ENCODE measurements at regions not wholly inside any gene's neighbourhood (a gene's known extent, or its start where the extent isn't known, plus 50 kb on each side); places are given as distances from the start of the nearest gene placed in this dataset.

- 75 to 80% methylated on average over 8 of the region's 8 CpGs for WGBS, 2 donors
- TF ChIP-seq CTCF (IDR thresholded peaks at IDR 0.05): no peak
- DNase-seq: no peak
These were observed 341.8 kb downstream of the ZNF326 start for GRCh38 chr1:90336552-90337324.

GRCh38 chr1:90335558-90335957 lies 340.6 kb downstream of the ZNF326 start:
- Histone ChIP-seq H3K27ac (no peak overlapping the region), H3K4me1 (no peaks in the 10 kb centered on the region), H3K27me3 (no peaks in the 10 kb centered on the region), H3K36me3 (no peaks in the 10 kb centered on the region), H3K4me3 (no peak overlapping the region), H3K9me3 (no peaks in the 10 kb centered on the region)
- DNase-seq (no peak), ATAC-seq (no peak), FAIRE-seq (no peak)
- 42 to 47% methylated on average over 3 of the region's 3 CpGs for WGBS, 2 donors
- no peak for TF ChIP-seq CTCF (IDR thresholded peaks at IDR 0.05)
- intact Hi-C loops (cut with DNase I): no loop called here

More at GRCh38 chr1:90336552-90337324, 341.8 kb downstream of the ZNF326 start:
- ATAC-seq (no peak), FAIRE-seq (no peak)
- no peak overlapping the region for H3K27ac ChIP-seq
- H3K4me3 ChIP-seq: no peak overlapping the region
- no peaks in the 10 kb centered on the region for H3K4me1 ChIP-seq
- H3K9me3 ChIP-seq: no peaks in the 10 kb centered on the region
- no peaks in the 10 kb centered on the region for H3K36me3 ChIP-seq
- H3K27me3 ChIP-seq: no peaks in the 10 kb centered on the region
- intact Hi-C loops (cut with DNase I): no loop called here

- no peaks in the 10 kb centered on the region for H3K4me1 ChIP-seq
- no peaks in the 10 kb centered on the region for H3K9me3 ChIP-seq
- no peak for DNase-seq
- H3K36me3 ChIP-seq: no peaks in the 10 kb centered on the region
- no peak overlapping the region for H3K27ac ChIP-seq
- intact Hi-C loops (cut with DNase I): no loop called here
- H3K4me3 ChIP-seq: no peak overlapping the region
- ATAC-seq: no peak
- no peak for TF ChIP-seq CTCF (IDR thresholded peaks at IDR 0.05)
- WGBS, 2 donors: 63 to 72% methylated on average over 5 of the region's 5 CpGs
- no peaks in the 10 kb centered on the region for H3K27me3 ChIP-seq
- FAIRE-seq: no peak
These were observed 339.2 kb downstream of the ZNF326 start for GRCh38 chr1:90334137-90334536.

- no peak for TF ChIP-seq CTCF (IDR thresholded peaks at IDR 0.05)
- H3K4me1 ChIP-seq: no peaks in the 10 kb centered on the region
- H3K27ac ChIP-seq: no peak overlapping the region
- H3K36me3 ChIP-seq: no peaks in the 10 kb centered on the region
- H3K27me3 ChIP-seq: no peaks in the 10 kb centered on the region
- H3K4me3 ChIP-seq: no peak overlapping the region
- no peaks in the 10 kb centered on the region for H3K9me3 ChIP-seq
- intact Hi-C loops (cut with DNase I): no loop called here
- DNase-seq (no peak), FAIRE-seq (no peak), ATAC-seq (peak in 2 of 4 donors; percentile 37 to 51)
- WGBS, 2 donors: 21 to 32% methylated on average over 3 of the region's 3 CpGs
These were observed 330.3 kb downstream of the ZNF326 start for GRCh38 chr1:90325168-90325567.

GRCh38 chr1:90322186-90322585 lies 327.3 kb downstream of the ZNF326 start:
- no peak for TF ChIP-seq CTCF (IDR thresholded peaks at IDR 0.05)
- ATAC-seq: no peak
- H3K27me3 ChIP-seq: no peaks in the 10 kb centered on the region
- no peak overlapping the region for H3K27ac ChIP-seq
- H3K36me3 ChIP-seq: no peaks in the 10 kb centered on the region
- H3K4me3 ChIP-seq: no peak overlapping the region
- intact Hi-C loops (cut with DNase I): no loop called here
- 54 to 70% methylated on average over 3 of the region's 3 CpGs for WGBS, 2 donors
- no peaks in the 10 kb centered on the region for H3K4me1 ChIP-seq
- H3K9me3 ChIP-seq: no peaks in the 10 kb centered on the region
- DNase-seq: no peak
- no peak for FAIRE-seq

All from pancreas (tissue), 10 donors.